ENCODE measurements at regions not wholly inside any gene's neighbourhood (a gene's known extent, or its start where the extent isn't known, plus 50 kb on each side); places are given as distances from the start of the nearest gene placed in this dataset.

GRCh38 chr1:50271968-50272578 is 151.2 kb downstream of the DMRTA2 start:
- DNase-seq (ENCODE audit: low spot score) = peak; percentile 68
- Mint-ChIP-seq H3K4me3 (no peak overlapping the region), H3K9me3 (no peaks in the 10 kb centered on the region), H3K4me1 (peaks cover 38% of the 10 kb centered on the region), H3K27ac (no peak overlapping the region), H3K36me3 (no peaks in the 10 kb centered on the region), H3K27me3 (ENCODE audit: low read depth) (peaks cover 29% of the 10 kb centered on the region)
- CTCF ChIA-PET = interaction anchor here (0.6 to 2.9 kb wide), 27 partner anchors 8 to 1235 kb away, joined by 3 to 14 read pairs (median 5); partner anchors contain the start of gene AGBL4
- TF ChIP-seq ZMAT4 (CRISPR knock-in tag; IDR thresholded peaks at IDR 0.05) (no peak), CTCF (IDR thresholded peaks at IDR 0.05) (peak; percentile 61; the same call in 1 of the 2 replicates), NFATC4 (CRISPR knock-in tag; IDR thresholded peaks at IDR 0.05) (no peak), KAT7 (CRISPR knock-in tag; IDR thresholded peaks at IDR 0.05; ENCODE audit: borderline replicate concordance) (no peak), CBFB (CRISPR knock-in tag; IDR thresholded peaks at IDR 0.05; ENCODE audit: low read depth) (no peak)
- ATAC-seq = peak; percentile 74
- POLR2A ChIA-PET = no interaction called here

- peaks cover 30% of the 10 kb centered on the region for H3K27me3 Mint-ChIP-seq (ENCODE audit: low read depth)
- DNase-seq (ENCODE audit: low spot score) = no peak
- no peak overlapping the region for H3K27ac Mint-ChIP-seq
- ChIA-PET POLR2A (no interaction called here), CTCF (interaction anchor here (0.6 to 2.9 kb wide), 29 partner anchors 8 to 1234 kb away, joined by 3 to 14 read pairs (median 5); partner anchors contain the start of gene AGBL4)
- no peak overlapping the region for H3K4me3 Mint-ChIP-seq
- no peak for ATAC-seq
- H3K9me3 Mint-ChIP-seq = no peaks in the 10 kb centered on the region
- H3K36me3 Mint-ChIP-seq = no peaks in the 10 kb centered on the region
- peaks cover 32% of the 10 kb centered on the region for H3K4me1 Mint-ChIP-seq
- TF ChIP-seq STAT6 (CRISPR knock-in tag; conservative IDR thresholded peaks at IDR 0.05; ENCODE audit: low read depth) = no peak
- TF ChIP-seq ZNF671 (CRISPR knock-in tag; IDR thresholded peaks at IDR 0.05) = no peak
- TF ChIP-seq CTCF (IDR thresholded peaks at IDR 0.05) = no peak
- TF ChIP-seq GABPB1 (CRISPR knock-in tag; IDR thresholded peaks at IDR 0.05) = no peak
- no peak for TF ChIP-seq ESRRA (CRISPR knock-in tag; IDR thresholded peaks at IDR 0.05; ENCODE audit: borderline replicate concordance)
- no peak for TF ChIP-seq E2F4 (CRISPR knock-in tag; IDR thresholded peaks at IDR 0.05; ENCODE audit: borderline replicate concordance, low read depth)
- no peak for TF ChIP-seq FOXJ3 (CRISPR knock-in tag; IDR thresholded peaks at IDR 0.05; ENCODE audit: borderline replicate concordance)
- no peak for TF ChIP-seq OVOL2 (CRISPR knock-in tag; IDR thresholded peaks at IDR 0.05; ENCODE audit: borderline replicate concordance)
- TF ChIP-seq CBFB (CRISPR knock-in tag; IDR thresholded peaks at IDR 0.05; ENCODE audit: low read depth) = no peak
- TF ChIP-seq ZBTB21 (CRISPR knock-in tag; IDR thresholded peaks at IDR 0.05; ENCODE audit: borderline replicate concordance) = no peak
- TF ChIP-seq NR1H2 (CRISPR knock-in tag; IDR thresholded peaks at IDR 0.05) = no peak
- no peak for TF ChIP-seq GRHL2 (CRISPR knock-in tag; IDR thresholded peaks at IDR 0.05; ENCODE audit: insufficient replicate concordance, severe bottlenecking)
- no peak for TF ChIP-seq USF1 (CRISPR knock-in tag; IDR thresholded peaks at IDR 0.05)
- TF ChIP-seq ZBTB43 (CRISPR knock-in tag; IDR thresholded peaks at IDR 0.05) = no peak
- TF ChIP-seq HMGXB4 (CRISPR knock-in tag; IDR thresholded peaks at IDR 0.05) = no peak
- TF ChIP-seq CREM (CRISPR knock-in tag; IDR thresholded peaks at IDR 0.05) = no peak
- no peak for TF ChIP-seq TEAD1 (CRISPR knock-in tag; IDR thresholded peaks at IDR 0.05)
These were observed 151.9 kb downstream of the DMRTA2 start for GRCh38 chr1:50271337-50271736.

Data from WTC11 (cell line).